ENCODE measurements at regions not wholly inside any gene's neighbourhood (a gene's known extent, or its start where the extent isn't known, plus 50 kb on each side); places are given as distances from the start of the nearest gene placed in this dataset.

- no peaks in the 10 kb centered on the region for H4K20me1 ChIP-seq (ENCODE audit: insufficient read depth, low read length)
- no peak overlapping the region for H3K4me2 ChIP-seq (ENCODE audit: insufficient read depth, low read length)
- H3K4me3 ChIP-seq (ENCODE audit: insufficient read depth, low read length) = no peak overlapping the region
- H3K79me2 ChIP-seq (ENCODE audit: insufficient read depth, low read length) = no peaks in the 10 kb centered on the region
- H3K36me3 ChIP-seq (ENCODE audit: insufficient read depth, low read length) = no peaks in the 10 kb centered on the region
- H3K27me3 ChIP-seq (ENCODE audit: insufficient read depth, low read length) = no peaks in the 10 kb centered on the region
- no peak for TF ChIP-seq CTCF (IDR thresholded peaks at IDR 0.05; ENCODE audit: extremely low read depth, low read depth, low read length)
- no peak overlapping the region for H3K27ac ChIP-seq (ENCODE audit: low read depth, low read length)
- no peaks in the 10 kb centered on the region for H3K9me3 ChIP-seq (ENCODE audit: low read depth, low read length)
- no peak overlapping the region for H2AFZ ChIP-seq (ENCODE audit: low read length)
- H3K4me1 ChIP-seq (ENCODE audit: insufficient read depth, low read length) = no peaks in the 10 kb centered on the region
- peak; percentile 36 for DNase-seq (ENCODE audit: insufficient read length, low spot score, missing footprints)
Observed at GRCh38 chr7:152910545-152911225, 151.1 kb downstream of the ACTR3B start.

- Histone ChIP-seq H2AFZ (ENCODE audit: low read length) (no peak overlapping the region), H3K27ac (ENCODE audit: low read depth, low read length) (no peak overlapping the region), H3K36me3 (ENCODE audit: insufficient read depth, low read length) (no peaks in the 10 kb centered on the region), H3K4me1 (ENCODE audit: insufficient read depth, low read length) (no peaks in the 10 kb centered on the region), H3K4me3 (ENCODE audit: insufficient read depth, low read length) (no peak overlapping the region), H3K4me2 (ENCODE audit: insufficient read depth, low read length) (no peak overlapping the region), H4K20me1 (ENCODE audit: insufficient read depth, low read length) (no peaks in the 10 kb centered on the region), H3K9me3 (ENCODE audit: low read depth, low read length) (no peaks in the 10 kb centered on the region), H3K79me2 (ENCODE audit: insufficient read depth, low read length) (no peaks in the 10 kb centered on the region), H3K27me3 (ENCODE audit: insufficient read depth, low read length) (no peaks in the 10 kb centered on the region)
- TF ChIP-seq CTCF (IDR thresholded peaks at IDR 0.05; ENCODE audit: extremely low read depth, low read depth, low read length) = no peak
- no peak for DNase-seq (ENCODE audit: insufficient read length, low spot score, missing footprints)
Observed at GRCh38 chr7:152911226-152911560, 151.6 kb downstream of the ACTR3B start.

- no peak for DNase-seq (ENCODE audit: insufficient read length, low spot score, missing footprints)
- Histone ChIP-seq H4K20me1 (ENCODE audit: insufficient read depth, low read length) (no peaks in the 10 kb centered on the region), H3K27me3 (ENCODE audit: insufficient read depth, low read length) (no peaks in the 10 kb centered on the region), H3K4me1 (ENCODE audit: insufficient read depth, low read length) (no peaks in the 10 kb centered on the region), H3K9me3 (ENCODE audit: low read depth, low read length) (no peaks in the 10 kb centered on the region), H3K27ac (ENCODE audit: low read depth, low read length) (no peak overlapping the region), H3K79me2 (ENCODE audit: insufficient read depth, low read length) (no peaks in the 10 kb centered on the region), H3K4me3 (ENCODE audit: insufficient read depth, low read length) (no peak overlapping the region), H2AFZ (ENCODE audit: low read length) (no peak overlapping the region), H3K36me3 (ENCODE audit: insufficient read depth, low read length) (no peaks in the 10 kb centered on the region), H3K4me2 (ENCODE audit: insufficient read depth, low read length) (no peak overlapping the region)
- TF ChIP-seq CTCF (IDR thresholded peaks at IDR 0.05; ENCODE audit: extremely low read depth, low read depth, low read length) = no peak
Observed at GRCh38 chr7:152911922-152912321, 152.4 kb downstream of the ACTR3B start.

GRCh38 chr7:152912511-152912910 lies 153.0 kb downstream of the ACTR3B start:
- no peaks in the 10 kb centered on the region for H3K9me3 ChIP-seq (ENCODE audit: low read depth, low read length)
- no peak overlapping the region for H3K4me3 ChIP-seq (ENCODE audit: insufficient read depth, low read length)
- H3K36me3 ChIP-seq (ENCODE audit: insufficient read depth, low read length) = no peaks in the 10 kb centered on the region
- no peak for TF ChIP-seq CTCF (IDR thresholded peaks at IDR 0.05; ENCODE audit: extremely low read depth, low read depth, low read length)
- H3K27ac ChIP-seq (ENCODE audit: low read depth, low read length) = no peak overlapping the region
- no peaks in the 10 kb centered on the region for H3K4me1 ChIP-seq (ENCODE audit: insufficient read depth, low read length)
- H2AFZ ChIP-seq (ENCODE audit: low read length) = no peak overlapping the region
- no peaks in the 10 kb centered on the region for H3K79me2 ChIP-seq (ENCODE audit: insufficient read depth, low read length)
- no peaks in the 10 kb centered on the region for H3K27me3 ChIP-seq (ENCODE audit: insufficient read depth, low read length)
- no peak for DNase-seq (ENCODE audit: insufficient read length, low spot score, missing footprints)
- H3K4me2 ChIP-seq (ENCODE audit: insufficient read depth, low read length) = no peak overlapping the region
- no peaks in the 10 kb centered on the region for H4K20me1 ChIP-seq (ENCODE audit: insufficient read depth, low read length)

All from osteoblast (primary cell).